Immature natural killer cell (primary cell): ENCODE measurements at regions not wholly inside any gene's neighbourhood (a gene's known extent, or its start where the extent isn't known, plus 50 kb on each side); places are given as distances from the start of the nearest gene placed in this dataset.

Experiments
- DNase-seq, 3 donors: peaks; one replicate each; pipeline ENCODE4 v3.0.0; 2022; ENCODE audit warnings: mixed read lengths in 1 of 3
- H3K27ac Mint-ChIP-seq, 6 donors: one replicate each; pipeline ENCODE4 v1.8.0; 2020; ENCODE audit warnings: mixed read lengths in 6 of 6, mild to moderate bottlenecking in 5 of 6, inconsistent platforms in 4 of 6, moderate library complexity in 3 of 6
- H3K27me3 Mint-ChIP-seq, 3 donors: one replicate each; pipeline ENCODE4 v1.8.0; 2020 to 2021; ENCODE audit warnings: low read depth in 3 of 3, mild to moderate bottlenecking in 3 of 3, mixed read lengths in 3 of 3, moderate library complexity in 3 of 3, inconsistent platforms in 1 of 3
- H3K36me3 Mint-ChIP-seq, 3 donors: one replicate each; pipeline ENCODE4 v1.8.0; 2020; ENCODE audit warnings: mixed read lengths in 3 of 3, inconsistent platforms in 2 of 3, mild to moderate bottlenecking in 2 of 3
- H3K4me1 Mint-ChIP-seq, 2 donors: one replicate each; pipeline ENCODE4 v1.8.0; 2020; ENCODE audit warnings: inconsistent platforms in 2 of 2, mild to moderate bottlenecking in 2 of 2, mixed read lengths in 2 of 2, moderate library complexity in 1 of 2
- H3K4me3 Mint-ChIP-seq, 5 donors: one replicate each; pipeline ENCODE4 v1.8.0; 2020; ENCODE audit warnings: mild to moderate bottlenecking in 5 of 5, mixed read lengths in 5 of 5, inconsistent platforms in 3 of 5, moderate library complexity in 3 of 5
- H3K9me3 Mint-ChIP-seq, 6 donors: one replicate each; pipeline ENCODE4 v1.8.0; 2020; ENCODE audit warnings: mild to moderate bottlenecking in 6 of 6, mixed read lengths in 6 of 6, inconsistent platforms in 4 of 6, moderate library complexity in 3 of 6

GRCh38 chr2:66840321-66841002 lies 405.5 kb downstream of the MEIS1 start:
- Mint-ChIP-seq H3K27me3 (peaks cover 0 to 7% (median 3%) of the 10 kb centered on the region in 3 donors), H3K4me1 (no peaks in the 10 kb centered on the region), H3K36me3 (no peaks in the 10 kb centered on the region), H3K9me3 (peaks cover 0 to 5% (median 0%) of the 10 kb centered on the region in 6 donors), H3K27ac (no peak overlapping the region), H3K4me3 (no peak overlapping the region)
- no peak for DNase-seq

GRCh38 chr2:66843847-66844246 lies 408.9 kb downstream of the MEIS1 start:
- H3K27ac Mint-ChIP-seq, result no peak overlapping the region
- DNase-seq, result no peak
- peaks cover 0 to 3% (median 2%) of the 10 kb centered on the region in 3 donors for H3K27me3 Mint-ChIP-seq
- no peak overlapping the region for H3K4me3 Mint-ChIP-seq
- no peaks in the 10 kb centered on the region for H3K9me3 Mint-ChIP-seq
- H3K36me3 Mint-ChIP-seq, result no peaks in the 10 kb centered on the region
- H3K4me1 Mint-ChIP-seq, result no peaks in the 10 kb centered on the region

- Mint-ChIP-seq H3K27ac (no peak overlapping the region), H3K4me3 (no peak overlapping the region)
Observed at GRCh38 chr2:66845307-66845706, 410.4 kb downstream of the MEIS1 start.

GRCh38 chr2:66846887-66847286 lies 412.0 kb downstream of the MEIS1 start:
- Mint-ChIP-seq H3K27me3 (peaks cover 0 to 3% (median 2%) of the 10 kb centered on the region in 3 donors), H3K9me3 (no peaks in the 10 kb centered on the region), H3K36me3 (no peaks in the 10 kb centered on the region), H3K4me3 (no peak overlapping the region), H3K4me1 (no peaks in the 10 kb centered on the region), H3K27ac (no peak overlapping the region)
- no peak for DNase-seq

More at GRCh38 chr2:66845307-66845706, 410.4 kb downstream of the MEIS1 start:
- H3K27me3 Mint-ChIP-seq, result peaks cover 0 to 3% (median under 1%) of the 10 kb centered on the region in 3 donors
- no peaks in the 10 kb centered on the region for H3K9me3 Mint-ChIP-seq
- H3K36me3 Mint-ChIP-seq, result no peaks in the 10 kb centered on the region
- H3K4me1 Mint-ChIP-seq, result no peaks in the 10 kb centered on the region
- no peak for DNase-seq

GRCh38 chr2:66849153-66849755 lies 414.3 kb downstream of the MEIS1 start:
- peaks cover 0 to 2% (median 0%) of the 10 kb centered on the region in 3 donors for H3K27me3 Mint-ChIP-seq
- H3K9me3 Mint-ChIP-seq, result peaks cover 0 to 2% (median 0%) of the 10 kb centered on the region in 6 donors
- no peak for DNase-seq
- H3K4me3 Mint-ChIP-seq, result no peak overlapping the region
- no peaks in the 10 kb centered on the region for H3K36me3 Mint-ChIP-seq
- H3K4me1 Mint-ChIP-seq, result no peaks in the 10 kb centered on the region
- H3K27ac Mint-ChIP-seq, result no peak overlapping the region

- Mint-ChIP-seq H3K27ac (no peak overlapping the region), H3K27me3 (peaks cover 0 to 2% (median 0%) of the 10 kb centered on the region in 3 donors), H3K36me3 (no peaks in the 10 kb centered on the region), H3K4me3 (no peak overlapping the region), H3K9me3 (peaks cover 0 to 2% (median 0%) of the 10 kb centered on the region in 6 donors), H3K4me1 (no peaks in the 10 kb centered on the region)
- no peak for DNase-seq
Observed at GRCh38 chr2:66850376-66850775, 415.5 kb downstream of the MEIS1 start.

GRCh38 chr2:66851449-66851872 lies 416.5 kb downstream of the MEIS1 start:
- Mint-ChIP-seq H3K36me3 (no peaks in the 10 kb centered on the region), H3K9me3 (peaks cover 0 to 4% (median 0%) of the 10 kb centered on the region in 6 donors), H3K4me3 (no peak overlapping the region), H3K27ac (no peak overlapping the region), H3K27me3 (peaks cover 0 to 7% (median 0%) of the 10 kb centered on the region in 3 donors), H3K4me1 (no peaks in the 10 kb centered on the region)
- no peak for DNase-seq

GRCh38 chr2:66852953-66853352 lies 418.0 kb downstream of the MEIS1 start:
- Mint-ChIP-seq H3K36me3 (no peaks in the 10 kb centered on the region), H3K4me1 (no peaks in the 10 kb centered on the region), H3K27ac (no peak overlapping the region), H3K4me3 (no peak overlapping the region), H3K27me3 (peaks cover 0 to 7% (median 1%) of the 10 kb centered on the region in 3 donors), H3K9me3 (peaks cover 0 to 4% (median 0%) of the 10 kb centered on the region in 6 donors)
- DNase-seq, result no peak

GRCh38 chr2:66853585-66853984 lies 418.7 kb downstream of the MEIS1 start:
- H3K9me3 Mint-ChIP-seq, result peaks cover 0 to 4% (median 0%) of the 10 kb centered on the region in 6 donors
- no peak for DNase-seq
- H3K27me3 Mint-ChIP-seq, result peaks cover 1 to 7% (median 4%) of the 10 kb centered on the region in 3 donors
- no peak overlapping the region for H3K27ac Mint-ChIP-seq
- H3K36me3 Mint-ChIP-seq, result no peaks in the 10 kb centered on the region
- no peaks in the 10 kb centered on the region for H3K4me1 Mint-ChIP-seq
- H3K4me3 Mint-ChIP-seq, result no peak overlapping the region

GRCh38 chr2:66854298-66854697 lies 419.4 kb downstream of the MEIS1 start:
- no peak for DNase-seq
- H3K9me3 Mint-ChIP-seq, result peaks cover 0 to 4% (median 0%) of the 10 kb centered on the region in 6 donors
- H3K4me1 Mint-ChIP-seq, result no peaks in the 10 kb centered on the region
- no peak overlapping the region for H3K4me3 Mint-ChIP-seq
- peaks cover 1 to 7% (median 4%) of the 10 kb centered on the region in 3 donors for H3K27me3 Mint-ChIP-seq
- H3K27ac Mint-ChIP-seq, result no peak overlapping the region
- H3K36me3 Mint-ChIP-seq, result no peaks in the 10 kb centered on the region

GRCh38 chr2:66862885-66863650 lies 428.1 kb downstream of the MEIS1 start:
- Mint-ChIP-seq H3K9me3 (peaks cover 0 to 6% (median 0%) of the 10 kb centered on the region in 6 donors), H3K27me3 (peaks cover 0 to 4% (median 0%) of the 10 kb centered on the region in 3 donors)

GRCh38 chr2:66865161-66865560 lies 430.2 kb downstream of the MEIS1 start:
- no peak overlapping the region for H3K27ac Mint-ChIP-seq
- no peak for DNase-seq
- no peaks in the 10 kb centered on the region for H3K36me3 Mint-ChIP-seq

More at GRCh38 chr2:66862885-66863650, 428.1 kb downstream of the MEIS1 start:
- no peaks in the 10 kb centered on the region for H3K36me3 Mint-ChIP-seq
- DNase-seq, result no peak
- no peaks in the 10 kb centered on the region for H3K4me1 Mint-ChIP-seq
- no peak overlapping the region for H3K4me3 Mint-ChIP-seq
- H3K27ac Mint-ChIP-seq, result no peak overlapping the region

GRCh38 chr2:66866331-66867062 lies 431.6 kb downstream of the MEIS1 start:
- Mint-ChIP-seq H3K9me3 (peaks cover 0 to 11% (median 4%) of the 10 kb centered on the region in 6 donors), H3K4me1 (no peaks in the 10 kb centered on the region), H3K36me3 (no peaks in the 10 kb centered on the region), H3K4me3 (no peak overlapping the region), H3K27me3 (peaks cover 0 to 8% (median 3%) of the 10 kb centered on the region in 3 donors), H3K27ac (no peak overlapping the region)
- no peak for DNase-seq

More at GRCh38 chr2:66865161-66865560, 430.2 kb downstream of the MEIS1 start:
- Mint-ChIP-seq H3K4me1 (no peaks in the 10 kb centered on the region), H3K4me3 (no peak overlapping the region), H3K9me3 (peaks cover 0 to 11% (median 4%) of the 10 kb centered on the region in 6 donors), H3K27me3 (peaks cover 0 to 5% (median 3%) of the 10 kb centered on the region in 3 donors)
